ENCODE measurements at regions not wholly inside any gene's neighbourhood (a gene's known extent, or its start where the extent isn't known, plus 50 kb on each side); places are given as distances from the start of the nearest gene placed in this dataset.

GRCh38 chr14:58947814-58948445 is 240.5 kb upstream of the DAAM1 start:
- WGBS (ENCODE audit: insufficient coverage, insufficient replicate concordance, low lambda C conversion rate, missing lambda C conversion rate) = 65% methylated on average over 4 of the region's 4 CpGs
- in situ Hi-C loops (cut with MboI) (no loop called here), intact Hi-C loops (cut with micrococcal nuclease; ENCODE audit: unreplicated experiment) (no loop called here)
- no peaks in the 10 kb centered on the region for H3K4me1 ChIP-seq (ENCODE audit: control insufficient read depth, insufficient read depth, low read length)
- H3K9me3 ChIP-seq (replicated peaks; ENCODE audit: control insufficient read depth, insufficient read depth, low read length) = no peaks in the 10 kb centered on the region
- H3K79me2 ChIP-seq (ENCODE audit: control insufficient read depth, insufficient read depth, low read length) = no peaks in the 10 kb centered on the region
- no peaks in the 10 kb centered on the region for H3K27me3 ChIP-seq (replicated peaks in 1 of 2; ENCODE audit: control insufficient read depth in 2 of 2, insufficient read depth in 2 of 2, low read length in 1 of 2)
- ATAC-seq = no peak
- CTCF ChIA-PET = interaction anchor here (0.8 to 1.7 kb wide), 3 partner anchors 17 to 447 kb away, joined by 3 to 4 read pairs (median 3); no protein-coding TSS in a partner anchor
- TF ChIP-seq ZNF24 (IDR thresholded peaks at IDR 0.05) (no peak), BACH1 (IDR thresholded peaks at IDR 0.05; ENCODE audit: borderline replicate concordance) (no peak)
- H3K36me3 ChIP-seq (ENCODE audit: control insufficient read depth in 2 of 2, insufficient read depth in 2 of 2, low read length in 1 of 2) = no peaks in the 10 kb centered on the region
- FAIRE-seq = no peak
- DNase-seq (ENCODE audit: low read depth, low spot score) = no peak
- H3K4me2 ChIP-seq (ENCODE audit: control insufficient read depth, insufficient read depth) = no peak overlapping the region
- no peaks in the 10 kb centered on the region for H4K20me1 ChIP-seq (ENCODE audit: control insufficient read depth, insufficient read depth)
- SMC1A ChIA-PET (ENCODE audit: uncharacterized antibody, unreplicated experiment) = interaction anchor here (0.9 to 4.5 kb wide), 10 partner anchors 9 to 308 kb away, joined by 3 to 22 read pairs (median 4); no protein-coding TSS in a partner anchor
- H3K9ac ChIP-seq (ENCODE audit: control insufficient read depth, insufficient read depth, low read length) = no peak overlapping the region
- no peak overlapping the region for H2AFZ ChIP-seq (ENCODE audit: control insufficient read depth, low read depth, low read length)
- H3K4me3 ChIP-seq = no peak overlapping the region
- POLR2A ChIA-PET = interaction anchor here (0.6 to 1.2 kb wide), 2 partner anchors 72 to 524 kb away, joined by 4 to 5 read pairs; no protein-coding TSS in a partner anchor
- RAD21 ChIA-PET (ENCODE audit: unreplicated experiment) = interaction anchor here (1.5 to 1.6 kb wide), 2 partner anchors 150 to 313 kb away, joined by 3 to 4 read pairs; no protein-coding TSS in a partner anchor
- no peak overlapping the region for H3K27ac ChIP-seq (ENCODE audit: control insufficient read depth, insufficient read depth)
- BruUV-seq (replicated peaks) = no TSS peak

- in situ Hi-C loops (cut with MboI) = loop anchor here (5.0 kb wide), 1 partner anchor 153 kb away; no protein-coding TSS in a partner anchor
These were observed 237.9 kb upstream of the DAAM1 start for GRCh38 chr14:58950555-58950954.

More at GRCh38 chr14:58950555-58950954, 237.9 kb upstream of the DAAM1 start:
- ChIA-PET RAD21 (ENCODE audit: unreplicated experiment) (no interaction called here), SMC1A (ENCODE audit: uncharacterized antibody, unreplicated experiment) (interaction anchor here (0.6 to 1.4 kb wide), 3 partner anchors 8 to 19 kb away, joined by 3 to 7 read pairs (median 3); no protein-coding TSS in a partner anchor), POLR2A (interaction anchor here (1.0 kb wide), 1 partner anchor 9 kb away, joined by 4 read pairs; no protein-coding TSS in a partner anchor), CTCF (interaction anchor here (0.6 kb wide), 1 partner anchor 30 kb away, joined by 3 read pairs; no protein-coding TSS in a partner anchor)
- FAIRE-seq (no peak), DNase-seq (ENCODE audit: low read depth, low spot score) (no peak), ATAC-seq (no peak)
- Histone ChIP-seq H3K9ac (ENCODE audit: control insufficient read depth, insufficient read depth, low read length) (no peak overlapping the region), H3K4me1 (ENCODE audit: control insufficient read depth, insufficient read depth, low read length) (peaks cover 14% of the 10 kb centered on the region), H2AFZ (ENCODE audit: control insufficient read depth, low read depth, low read length) (no peak overlapping the region), H3K27ac (ENCODE audit: control insufficient read depth, insufficient read depth) (no peak overlapping the region), H3K36me3 (ENCODE audit: control insufficient read depth in 2 of 2, insufficient read depth in 2 of 2, low read length in 1 of 2) (no peaks in the 10 kb centered on the region), H3K9me3 (replicated peaks; ENCODE audit: control insufficient read depth, insufficient read depth, low read length) (no peaks in the 10 kb centered on the region), H3K4me2 (ENCODE audit: control insufficient read depth, insufficient read depth) (no peak overlapping the region), H3K27me3 (replicated peaks in 1 of 2; ENCODE audit: control insufficient read depth in 2 of 2, insufficient read depth in 2 of 2, low read length in 1 of 2) (no peaks in the 10 kb centered on the region), H3K79me2 (ENCODE audit: control insufficient read depth, insufficient read depth, low read length) (no peaks in the 10 kb centered on the region), H3K4me3 (no peak overlapping the region), H4K20me1 (ENCODE audit: control insufficient read depth, insufficient read depth) (no peaks in the 10 kb centered on the region)
- no TSS peak for BruUV-seq (replicated peaks)
- 0% methylated on average over 1 of the region's 1 CpG for WGBS (ENCODE audit: insufficient coverage, insufficient replicate concordance, low lambda C conversion rate, missing lambda C conversion rate)
- TF ChIP-seq IRF3 (IDR thresholded peaks at IDR 0.05) (no peak), NR2C2 (IDR thresholded peaks at IDR 0.05; ENCODE audit: borderline replicate concordance, control insufficient read depth, insufficient read length, low read depth) (no peak), GABPA (IDR thresholded peaks at IDR 0.05; ENCODE audit: low read depth) (no peak), RBBP5 (conservative IDR thresholded peaks at IDR 0.05) (no peak), FOXM1 (IDR thresholded peaks at IDR 0.05; ENCODE audit: low read depth, low read length) (no peak), MEF2A (IDR thresholded peaks at IDR 0.05; ENCODE audit: insufficient read depth, low read depth, low read length) (no peak), MTA2 (IDR thresholded peaks at IDR 0.05; ENCODE audit: low read depth) (no peak), ZBTB33 (IDR thresholded peaks at IDR 0.05) (no peak)
- intact Hi-C loops (cut with micrococcal nuclease; ENCODE audit: unreplicated experiment) = no loop called here

Measured in GM12878 (cell line).